ENCODE measurements at regions not wholly inside any gene's neighbourhood (a gene's known extent, or its start where the extent isn't known, plus 50 kb on each side); places are given as distances from the start of the nearest gene placed in this dataset.

DNA sequence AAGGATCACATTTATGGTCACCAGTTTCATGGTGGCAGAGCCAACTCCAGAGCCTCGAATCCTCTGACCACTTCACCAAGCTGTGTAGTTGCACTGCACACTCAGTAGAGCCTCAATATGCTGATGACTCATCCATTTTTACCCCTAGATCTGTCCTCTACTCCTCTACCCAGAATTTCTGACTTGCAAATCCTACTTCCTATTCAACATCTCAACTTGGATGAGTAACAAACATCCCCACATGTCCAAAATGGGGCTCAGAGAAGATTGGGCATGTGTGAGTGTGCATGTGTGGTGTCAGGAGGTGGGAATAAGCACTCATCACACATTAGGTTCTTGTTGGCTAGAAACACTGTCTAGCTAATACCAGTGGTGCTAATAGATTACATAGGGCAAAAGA is 57.8 kb upstream of the IGFBP2 start:
- Histone ChIP-seq H3K27me3 (no peaks in the 10 kb centered on the region), H3K4me3 (no peak overlapping the region), H3K27ac (no peak overlapping the region), H3K36me3 (no peaks in the 10 kb centered on the region), H3K4me1 (peaks cover 0 to 29% of the 10 kb centered on the region in 2 donors), H3K9me3 (peaks cover 0 to 8% of the 10 kb centered on the region in 2 donors)
- DNase-seq (ENCODE audit: low spot score), result no peak
- TF ChIP-seq, protein P1, sequence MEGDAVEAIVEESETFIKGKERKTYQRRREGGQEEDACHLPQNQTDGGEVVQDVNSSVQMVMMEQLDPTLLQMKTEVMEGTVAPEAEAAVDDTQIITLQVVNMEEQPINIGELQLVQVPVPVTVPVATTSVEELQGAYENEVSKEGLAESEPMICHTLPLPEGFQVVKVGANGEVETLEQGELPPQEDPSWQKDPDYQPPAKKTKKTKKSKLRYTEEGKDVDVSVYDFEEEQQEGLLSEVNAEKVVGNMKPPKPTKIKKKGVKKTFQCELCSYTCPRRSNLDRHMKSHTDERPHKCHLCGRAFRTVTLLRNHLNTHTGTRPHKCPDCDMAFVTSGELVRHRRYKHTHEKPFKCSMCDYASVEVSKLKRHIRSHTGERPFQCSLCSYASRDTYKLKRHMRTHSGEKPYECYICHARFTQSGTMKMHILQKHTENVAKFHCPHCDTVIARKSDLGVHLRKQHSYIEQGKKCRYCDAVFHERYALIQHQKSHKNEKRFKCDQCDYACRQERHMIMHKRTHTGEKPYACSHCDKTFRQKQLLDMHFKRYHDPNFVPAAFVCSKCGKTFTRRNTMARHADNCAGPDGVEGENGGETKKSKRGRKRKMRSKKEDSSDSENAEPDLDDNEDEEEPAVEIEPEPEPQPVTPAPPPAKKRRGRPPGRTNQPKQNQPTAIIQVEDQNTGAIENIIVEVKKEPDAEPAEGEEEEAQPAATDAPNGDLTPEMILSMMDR (IDR thresholded peaks at IDR 0.05), result no peak

DNA sequence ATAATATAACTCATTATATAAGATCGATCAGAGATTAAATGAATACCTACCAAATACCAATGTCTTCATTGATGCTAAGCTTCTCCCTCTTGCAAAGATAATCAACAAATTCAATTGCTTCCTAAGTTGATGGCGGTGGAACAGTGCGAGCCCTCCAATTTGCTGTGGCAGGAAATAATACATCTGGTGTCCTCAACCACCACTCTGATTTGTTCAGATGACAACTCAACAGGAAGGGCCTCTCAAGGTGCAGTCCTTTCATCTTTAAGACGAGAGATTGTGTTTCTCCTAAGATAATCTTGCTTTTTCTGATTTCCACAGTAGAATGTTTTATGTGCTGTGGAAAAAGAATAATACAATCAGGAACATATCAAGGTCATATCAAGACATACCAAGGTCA is 56.6 kb upstream of the IGFBP2 start:
- Histone ChIP-seq H3K9me3 (peaks cover 0 to 1% of the 10 kb centered on the region in 2 donors), H3K36me3 (no peaks in the 10 kb centered on the region), H3K27ac (no peak overlapping the region), H3K27me3 (no peaks in the 10 kb centered on the region), H3K4me1 (peaks cover 0 to 29% of the 10 kb centered on the region in 2 donors), H3K4me3 (no peak overlapping the region)
- no peak for DNase-seq (ENCODE audit: low spot score)
- TF ChIP-seq, protein P1 (IDR thresholded peaks at IDR 0.05), result no peak

- TF ChIP-seq, protein P1 (IDR thresholded peaks at IDR 0.05), result no peak
- Histone ChIP-seq H3K27me3 (no peaks in the 10 kb centered on the region), H3K27ac (no peak overlapping the region), H3K36me3 (no peaks in the 10 kb centered on the region), H3K4me1 (peaks cover 0 to 15% of the 10 kb centered on the region in 2 donors), H3K9me3 (no peaks in the 10 kb centered on the region), H3K4me3 (no peak overlapping the region)
- no peak for DNase-seq (ENCODE audit: low spot score)
These were observed 54.9 kb upstream of the IGFBP2 start for GRCh38 chr2:216578325-216578724.

GRCh38 chr2:216583147-216583546 is 50.1 kb upstream of the IGFBP2 start:
- H3K4me1 ChIP-seq, result peaks cover 0 to 5% of the 10 kb centered on the region in 2 donors
- H3K4me3 ChIP-seq, result no peak overlapping the region
- no peaks in the 10 kb centered on the region for H3K27me3 ChIP-seq
- TF ChIP-seq, protein P1 (IDR thresholded peaks at IDR 0.05), result no peak
- no peaks in the 10 kb centered on the region for H3K36me3 ChIP-seq
- H3K27ac ChIP-seq, result no peak overlapping the region
- DNase-seq (ENCODE audit: low spot score), result no peak
- no peaks in the 10 kb centered on the region for H3K9me3 ChIP-seq

Measured in right atrium auricular region (tissue), 2 donors.